ENCODE measurements at regions not wholly inside any gene's neighbourhood (a gene's known extent, or its start where the extent isn't known, plus 50 kb on each side); places are given as distances from the start of the nearest gene placed in this dataset.

GRCh38 chr18:40907842-40908241 is 1047.2 kb upstream of the PIK3C3 start:
- DNase-seq (ENCODE audit: low read depth, low spot score): no peak

GRCh38 chr18:40904295-40904694 is 1050.7 kb upstream of the PIK3C3 start:
- no peak for DNase-seq (ENCODE audit: low read depth, low spot score)

GRCh38 chr18:40902436-40902835 is 1052.6 kb upstream of the PIK3C3 start:
- DNase-seq (ENCODE audit: low read depth, low spot score): no peak

- no peak for DNase-seq (ENCODE audit: low read depth, low spot score)
These were observed 1057.2 kb upstream of the PIK3C3 start for GRCh38 chr18:40897884-40898283.

GRCh38 chr18:40883271-40883670 is 1071.8 kb upstream of the PIK3C3 start:
- no peak for DNase-seq (ENCODE audit: low read depth, low spot score)

GRCh38 chr18:40882468-40882867 is 1072.6 kb upstream of the PIK3C3 start:
- DNase-seq (ENCODE audit: low read depth, low spot score): no peak

- no peak for DNase-seq (ENCODE audit: low read depth, low spot score)
These were observed 1076.7 kb upstream of the PIK3C3 start for GRCh38 chr18:40878371-40878770.

GRCh38 chr18:40877096-40877495 is 1077.9 kb upstream of the PIK3C3 start:
- DNase-seq (ENCODE audit: low read depth, low spot score): no peak

GRCh38 chr18:40875101-40875615 is 1079.9 kb upstream of the PIK3C3 start:
- DNase-seq (ENCODE audit: low read depth, low spot score): no peak

GRCh38 chr18:40874233-40874632 is 1080.8 kb upstream of the PIK3C3 start:
- no peak for DNase-seq (ENCODE audit: low read depth, low spot score)

- DNase-seq (ENCODE audit: low read depth, low spot score): no peak
These were observed 1086.8 kb upstream of the PIK3C3 start for GRCh38 chr18:40868110-40868858.

- DNase-seq (ENCODE audit: low read depth, low spot score): no peak
These were observed 1087.6 kb upstream of the PIK3C3 start for GRCh38 chr18:40867459-40867858.

GRCh38 chr18:40866968-40867367 is 1088.1 kb upstream of the PIK3C3 start:
- DNase-seq (ENCODE audit: low read depth, low spot score): no peak

GRCh38 chr18:40866013-40866645 is 1088.9 kb upstream of the PIK3C3 start:
- no peak for DNase-seq (ENCODE audit: low read depth, low spot score)

GRCh38 chr18:40864846-40865245 is 1090.2 kb upstream of the PIK3C3 start:
- DNase-seq (ENCODE audit: low read depth, low spot score): no peak

GRCh38 chr18:40863801-40864200 is 1091.2 kb upstream of the PIK3C3 start:
- DNase-seq (ENCODE audit: low read depth, low spot score): no peak

GRCh38 chr18:40860189-40860588 is 1094.8 kb upstream of the PIK3C3 start:
- no peak for DNase-seq (ENCODE audit: low read depth, low spot score)

- no peak for DNase-seq (ENCODE audit: low read depth, low spot score)
These were observed 1099.4 kb upstream of the PIK3C3 start for GRCh38 chr18:40855661-40856060.

GRCh38 chr18:40852406-40852805 is 1102.6 kb upstream of the PIK3C3 start:
- no peak for DNase-seq (ENCODE audit: low read depth, low spot score)

GRCh38 chr18:40851014-40851429 is 1104.0 kb upstream of the PIK3C3 start:
- DNase-seq (ENCODE audit: low read depth, low spot score): no peak

- DNase-seq (ENCODE audit: low read depth, low spot score): no peak
These were observed 1105.1 kb upstream of the PIK3C3 start for GRCh38 chr18:40849886-40850285.

- DNase-seq (ENCODE audit: low read depth, low spot score): no peak
These were observed 1113.6 kb upstream of the PIK3C3 start for GRCh38 chr18:40841467-40841866.

GRCh38 chr18:40841063-40841462 is 1114.0 kb upstream of the PIK3C3 start:
- no peak for DNase-seq (ENCODE audit: low read depth, low spot score)
